ENCODE measurements at regions not wholly inside any gene's neighbourhood (a gene's known extent, or its start where the extent isn't known, plus 50 kb on each side); places are given as distances from the start of the nearest gene placed in this dataset.
A peak's percentile ranks its signal among the peaks of the same experiment; 100 is the strongest.
"Not testable (repeated sequence)": the region's sequence is repeated elsewhere in the genome, so short reads cannot be mapped to it uniquely, and the experiment has no call there.

- Mint-ChIP-seq H3K36me3 (ENCODE audit: insufficient read depth in 2 of 2) (no peaks in the 10 kb centered on the region), H3K9me3 (no peaks in the 10 kb centered on the region), H3K4me1 (ENCODE audit: low read depth) (no peaks in the 10 kb centered on the region), H3K27ac (no peak overlapping the region), H3K27me3 (ENCODE audit: low read depth) (peaks cover 41% of the 10 kb centered on the region), H3K4me3 (no peak overlapping the region)
- no peak for DNase-seq
- no peak for ATAC-seq (replicated peaks in 1 of 2)
Measured at GRCh38 chr1:29388170-29388569, 151.8 kb downstream of the PTPRU start.

DNA sequence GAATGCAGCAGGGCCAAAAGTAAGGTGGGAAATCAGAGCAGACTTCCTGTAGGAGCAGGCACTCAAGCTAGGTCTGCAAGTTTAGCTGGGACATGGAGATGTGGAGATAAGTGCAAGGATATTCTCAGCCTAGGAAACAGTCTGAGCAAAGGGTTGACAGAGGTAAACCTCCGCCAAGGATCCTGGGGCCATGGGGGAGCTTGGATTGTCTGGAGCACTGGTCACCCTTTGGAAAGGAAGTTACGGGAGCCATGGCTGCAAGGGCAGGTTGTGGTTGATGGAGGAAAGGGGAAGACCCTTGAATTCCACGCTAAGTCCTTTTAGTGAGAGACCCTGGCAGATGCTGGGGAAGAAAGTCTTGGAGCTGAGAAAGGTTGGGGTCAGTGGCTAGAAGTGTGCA, 150.9 kb downstream of the PTPRU start:
- Mint-ChIP-seq H3K4me1 (ENCODE audit: low read depth) (no peaks in the 10 kb centered on the region), H3K27ac (no peak overlapping the region), H3K9me3 (no peaks in the 10 kb centered on the region), H3K36me3 (ENCODE audit: insufficient read depth in 2 of 2) (no peaks in the 10 kb centered on the region), H3K4me3 (no peak overlapping the region), H3K27me3 (ENCODE audit: low read depth) (peaks cover 37% of the 10 kb centered on the region)
- ATAC-seq (replicated peaks in 1 of 2), result no peak
- DNase-seq, result no peak

DNA sequence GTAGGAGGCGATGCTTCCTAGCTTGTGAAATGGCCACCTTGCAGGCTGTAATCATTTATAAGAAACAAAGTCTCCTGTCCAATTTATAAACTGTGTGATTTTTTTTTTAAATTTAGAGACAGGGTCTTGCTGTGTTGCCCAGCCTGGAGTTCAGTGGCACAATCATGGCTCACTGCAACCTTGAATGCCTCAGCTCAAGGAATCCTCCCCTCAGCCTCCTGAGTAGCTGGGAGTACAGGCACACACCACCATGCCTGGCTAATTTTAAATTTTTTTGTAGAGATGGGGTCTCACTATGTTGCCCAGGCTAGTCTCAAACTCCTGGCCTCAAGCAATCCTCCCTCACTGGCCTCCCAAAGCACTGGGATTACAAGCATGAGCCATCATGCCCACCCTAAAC, 150.1 kb downstream of the PTPRU start:
- ATAC-seq (replicated peaks in 1 of 2); H3K9me3 Mint-ChIP-seq; H3K4me1 Mint-ChIP-seq (ENCODE audit: low read depth); H3K36me3 Mint-ChIP-seq (ENCODE audit: insufficient read depth in 2 of 2); H3K4me3 Mint-ChIP-seq; DNase-seq; H3K27ac Mint-ChIP-seq: not testable (repeated sequence)
- H3K27me3 Mint-ChIP-seq (ENCODE audit: low read depth), result peaks cover 37% of the 10 kb centered on the region

DNA sequence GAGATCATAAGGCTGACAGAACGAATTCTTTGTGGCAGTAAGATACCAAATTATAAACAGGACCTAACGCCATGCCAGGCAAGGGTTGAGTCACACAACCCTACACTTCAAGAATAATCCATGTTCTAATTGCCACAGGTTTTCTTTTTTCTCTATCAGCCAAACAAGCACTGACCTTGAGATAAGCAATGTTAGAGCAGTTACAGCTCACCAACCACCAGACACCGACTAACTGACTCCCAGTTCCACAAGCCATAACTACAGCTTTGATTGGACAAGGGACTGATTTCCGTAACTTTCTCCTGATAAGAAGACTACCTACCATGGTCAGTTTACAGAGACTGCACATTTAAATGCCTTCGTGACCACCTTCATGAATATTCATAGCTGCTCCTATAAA, 149.6 kb downstream of the PTPRU start:
- no peak for ATAC-seq (replicated peaks in 1 of 2)
- Mint-ChIP-seq H3K4me3 (no peak overlapping the region), H3K27ac (no peak overlapping the region), H3K36me3 (ENCODE audit: insufficient read depth in 2 of 2) (no peaks in the 10 kb centered on the region), H3K27me3 (ENCODE audit: low read depth) (peaks cover 37% of the 10 kb centered on the region), H3K4me1 (ENCODE audit: low read depth) (no peaks in the 10 kb centered on the region), H3K9me3 (no peaks in the 10 kb centered on the region)
- DNase-seq, result no peak

- no peak overlapping the region for H3K27ac Mint-ChIP-seq
- ATAC-seq (replicated peaks in 1 of 2), result no peak
- no peaks in the 10 kb centered on the region for H3K4me1 Mint-ChIP-seq (ENCODE audit: low read depth)
Measured at GRCh38 chr1:29384496-29385015, 148.2 kb downstream of the PTPRU start.

DNA sequence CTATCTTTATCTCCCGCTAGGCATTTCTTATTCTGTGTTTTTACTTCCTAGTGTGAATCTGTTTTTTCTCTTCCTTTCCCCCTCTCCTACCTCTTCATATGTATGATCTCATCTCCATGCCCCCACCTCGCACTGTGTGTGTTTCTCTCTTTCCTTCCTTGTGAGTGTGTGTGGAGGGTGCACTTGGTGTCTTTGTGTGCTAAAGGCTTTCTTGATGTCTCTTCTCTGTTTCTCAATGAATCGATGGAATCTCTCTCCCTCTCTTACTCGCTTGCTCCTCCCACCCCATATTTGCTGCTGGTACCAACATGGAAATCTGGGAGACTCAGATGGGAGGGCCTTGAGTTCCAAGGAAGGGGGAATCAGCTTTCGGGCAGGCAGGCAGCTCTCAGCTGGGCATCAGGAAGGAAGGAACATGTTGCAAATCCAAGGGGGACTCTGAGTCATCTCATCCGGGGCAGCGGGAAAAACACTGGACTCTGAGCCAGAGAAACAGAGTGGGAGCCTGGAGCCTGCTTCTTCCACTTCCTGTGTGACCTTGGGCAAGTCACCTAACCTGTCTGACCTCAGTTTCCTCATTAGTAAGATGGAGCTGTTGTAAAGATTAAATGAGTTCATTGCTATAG, 147.5 kb downstream of the PTPRU start:
- DNase-seq, result no peak
- Mint-ChIP-seq H3K27me3 (ENCODE audit: low read depth) (peaks cover 37% of the 10 kb centered on the region), H3K4me3 (no peak overlapping the region), H3K4me1 (ENCODE audit: low read depth) (no peaks in the 10 kb centered on the region), H3K27ac (no peak overlapping the region), H3K36me3 (ENCODE audit: insufficient read depth in 2 of 2) (peaks cover 6 to 7% of the 10 kb centered on the region in 2 donors), H3K9me3 (peaks cover 3 to 6% of the 10 kb centered on the region in 2 donors)
- ATAC-seq (replicated peaks in 1 of 2), result no peak

More at GRCh38 chr1:29384496-29385015, 148.2 kb downstream of the PTPRU start:
- no peak for DNase-seq
- H3K27me3 Mint-ChIP-seq (ENCODE audit: low read depth), result peaks cover 37% of the 10 kb centered on the region
- H3K36me3 Mint-ChIP-seq (ENCODE audit: insufficient read depth in 2 of 2), result peaks cover 0 to under 1% of the 10 kb centered on the region in 2 donors
- no peak overlapping the region for H3K4me3 Mint-ChIP-seq
- no peaks in the 10 kb centered on the region for H3K9me3 Mint-ChIP-seq

- peaks cover 3 to 7% of the 10 kb centered on the region in 2 donors for H3K9me3 Mint-ChIP-seq
- H3K4me1 Mint-ChIP-seq (ENCODE audit: low read depth), result no peaks in the 10 kb centered on the region
- no peak overlapping the region for H3K4me3 Mint-ChIP-seq
- ATAC-seq (replicated peaks in 1 of 2), result no peak
- no peak overlapping the region for H3K27ac Mint-ChIP-seq
- DNase-seq, result no peak
- peaks cover 30% of the 10 kb centered on the region for H3K27me3 Mint-ChIP-seq (ENCODE audit: low read depth)
- H3K36me3 Mint-ChIP-seq (ENCODE audit: insufficient read depth in 2 of 2), result peaks cover 8 to 10% of the 10 kb centered on the region in 2 donors
Measured at GRCh38 chr1:29382851-29383745, 146.8 kb downstream of the PTPRU start.

DNA sequence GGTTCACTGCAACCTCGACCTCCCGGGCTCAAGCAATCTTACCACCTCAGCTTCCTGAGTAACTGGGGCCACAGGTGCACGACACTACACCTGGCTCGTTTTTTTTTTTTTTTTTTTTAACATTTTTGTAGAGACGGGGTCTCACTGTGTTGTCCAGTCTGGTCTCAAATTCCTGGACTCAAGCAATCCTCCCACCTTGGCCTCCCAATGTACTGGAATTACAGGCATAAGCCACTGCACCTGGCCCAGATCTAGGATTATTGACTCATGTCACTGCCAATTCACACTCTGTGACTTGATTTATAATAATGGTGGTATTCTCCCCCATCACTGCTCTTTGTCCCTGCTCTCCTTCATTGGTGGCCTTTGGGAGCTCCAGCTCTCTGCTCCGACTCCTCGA, 145.1 kb downstream of the PTPRU start:
- Mint-ChIP-seq H3K36me3 (ENCODE audit: insufficient read depth in 2 of 2) (peaks cover 8 to 11% of the 10 kb centered on the region in 2 donors), H3K9me3 (peaks cover 3 to 7% of the 10 kb centered on the region in 2 donors), H3K27ac (no peak overlapping the region), H3K4me1 (ENCODE audit: low read depth) (no peaks in the 10 kb centered on the region), H3K27me3 (ENCODE audit: low read depth) (peaks cover 19% of the 10 kb centered on the region), H3K4me3 (no peak overlapping the region)
- no peak for DNase-seq
- ATAC-seq (replicated peaks in 1 of 2), result no peak

DNA sequence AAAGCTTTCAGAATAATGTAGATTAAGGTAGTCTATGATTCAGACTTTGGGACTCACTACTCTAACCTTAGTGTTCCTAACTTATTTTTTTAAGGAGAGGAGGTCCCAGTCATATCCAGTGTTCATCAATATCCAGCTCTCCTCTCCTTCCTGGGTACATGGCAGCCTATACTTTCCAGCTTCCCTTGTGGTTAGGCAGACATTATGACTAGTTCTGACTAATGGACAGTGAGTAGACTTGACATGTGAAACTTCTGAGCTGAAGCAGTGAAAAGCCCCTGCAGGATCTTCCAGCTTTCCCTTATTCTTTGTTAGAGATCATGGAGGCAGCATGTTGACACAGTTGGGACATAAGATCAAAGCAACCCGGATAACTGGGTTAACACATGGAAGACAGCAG, 144.2 kb downstream of the PTPRU start:
- H3K4me3 Mint-ChIP-seq, result no peak overlapping the region

GRCh38 chr1:29379443-29380073, 143.2 kb downstream of the PTPRU start:
- peaks cover 26% of the 10 kb centered on the region for H3K27me3 Mint-ChIP-seq (ENCODE audit: low read depth)
- no peak overlapping the region for H3K27ac Mint-ChIP-seq
- peaks cover 5 to 9% of the 10 kb centered on the region in 2 donors for H3K9me3 Mint-ChIP-seq
- H3K36me3 Mint-ChIP-seq (ENCODE audit: insufficient read depth in 2 of 2), result peaks cover 9 to 11% of the 10 kb centered on the region in 2 donors
- no peak overlapping the region for H3K4me3 Mint-ChIP-seq
- peak in 1 of 2 donors; percentile 30 for DNase-seq
- ATAC-seq (replicated peaks in 1 of 2), result no peak
- H3K4me1 Mint-ChIP-seq (ENCODE audit: low read depth), result no peaks in the 10 kb centered on the region

More for the DNA sequence above, 144.2 kb downstream of the PTPRU start:
- Mint-ChIP-seq H3K27me3 (ENCODE audit: low read depth) (peaks cover 22% of the 10 kb centered on the region), H3K27ac (no peak overlapping the region), H3K36me3 (ENCODE audit: insufficient read depth in 2 of 2) (peaks cover 9 to 11% of the 10 kb centered on the region in 2 donors), H3K4me1 (ENCODE audit: low read depth) (no peaks in the 10 kb centered on the region), H3K9me3 (peaks cover 4 to 9% of the 10 kb centered on the region in 2 donors)
- ATAC-seq (replicated peaks in 1 of 2) (no peak), DNase-seq (no peak)

Data from activated T-cell treated with anti-CD3 and anti-CD28 coated beads, Interleukin-2, amount 50 U/mL, for 72 hours (primary cell).